ENCODE measurements at regions not wholly inside any gene's neighbourhood (a gene's known extent, or its start where the extent isn't known, plus 50 kb on each side); places are given as distances from the start of the nearest gene placed in this dataset.

DNA sequence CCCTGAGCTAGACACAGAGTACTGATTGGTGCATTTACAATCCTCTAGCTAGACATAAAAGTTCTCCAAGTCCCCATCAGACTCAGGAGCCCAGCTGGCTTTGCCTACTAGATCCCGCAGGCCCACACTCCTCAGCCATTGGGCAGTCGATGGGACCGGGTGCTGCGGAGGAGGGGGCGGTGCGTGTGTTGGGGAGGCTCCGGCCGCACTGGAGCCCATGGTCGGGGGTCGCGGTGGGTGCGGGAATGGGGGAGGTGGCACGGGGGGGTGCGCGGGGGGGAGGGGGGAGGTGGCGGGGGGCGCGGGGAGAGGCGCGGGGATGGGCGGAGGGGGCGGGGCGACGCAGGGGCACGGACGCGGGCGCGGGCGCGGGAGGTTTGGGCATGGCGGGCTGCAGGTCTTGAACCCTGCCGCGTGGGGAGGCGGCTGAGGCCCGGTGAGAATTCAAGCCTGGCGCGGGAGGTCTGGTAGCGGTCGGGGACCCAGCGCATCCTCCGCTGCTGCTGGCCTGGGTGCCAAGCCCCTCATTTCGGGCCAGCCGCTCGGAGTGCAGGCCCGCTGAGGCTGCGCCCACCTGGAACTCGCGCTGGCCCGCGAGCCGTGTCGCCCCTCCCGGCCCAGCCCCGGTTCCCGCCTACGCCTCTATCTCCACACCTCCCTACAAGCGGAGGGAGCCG is 674.1 kb downstream of the SLITRK5 start:
- Histone ChIP-seq H3K27me3 (ENCODE audit: insufficient read depth, poor library complexity, severe bottlenecking) (no peaks in the 10 kb centered on the region), H3K27ac (replicated peaks) (no peak overlapping the region), H3K4me3 (replicated peaks; ENCODE audit: insufficient read depth, low read length) (no peak overlapping the region)
- DNase-seq (ENCODE audit: low read depth in 1 of 2, low spot score in 1 of 2), result no peak
- TF ChIP-seq, protein P1, sequence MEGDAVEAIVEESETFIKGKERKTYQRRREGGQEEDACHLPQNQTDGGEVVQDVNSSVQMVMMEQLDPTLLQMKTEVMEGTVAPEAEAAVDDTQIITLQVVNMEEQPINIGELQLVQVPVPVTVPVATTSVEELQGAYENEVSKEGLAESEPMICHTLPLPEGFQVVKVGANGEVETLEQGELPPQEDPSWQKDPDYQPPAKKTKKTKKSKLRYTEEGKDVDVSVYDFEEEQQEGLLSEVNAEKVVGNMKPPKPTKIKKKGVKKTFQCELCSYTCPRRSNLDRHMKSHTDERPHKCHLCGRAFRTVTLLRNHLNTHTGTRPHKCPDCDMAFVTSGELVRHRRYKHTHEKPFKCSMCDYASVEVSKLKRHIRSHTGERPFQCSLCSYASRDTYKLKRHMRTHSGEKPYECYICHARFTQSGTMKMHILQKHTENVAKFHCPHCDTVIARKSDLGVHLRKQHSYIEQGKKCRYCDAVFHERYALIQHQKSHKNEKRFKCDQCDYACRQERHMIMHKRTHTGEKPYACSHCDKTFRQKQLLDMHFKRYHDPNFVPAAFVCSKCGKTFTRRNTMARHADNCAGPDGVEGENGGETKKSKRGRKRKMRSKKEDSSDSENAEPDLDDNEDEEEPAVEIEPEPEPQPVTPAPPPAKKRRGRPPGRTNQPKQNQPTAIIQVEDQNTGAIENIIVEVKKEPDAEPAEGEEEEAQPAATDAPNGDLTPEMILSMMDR (IDR thresholded peaks at IDR 0.05; ENCODE audit: insufficient read depth, low read length), result no peak
- no peak for TF ChIP-seq GABPA (IDR thresholded peaks at IDR 0.05; ENCODE audit: low read depth)
- TF ChIP-seq, protein P2, sequence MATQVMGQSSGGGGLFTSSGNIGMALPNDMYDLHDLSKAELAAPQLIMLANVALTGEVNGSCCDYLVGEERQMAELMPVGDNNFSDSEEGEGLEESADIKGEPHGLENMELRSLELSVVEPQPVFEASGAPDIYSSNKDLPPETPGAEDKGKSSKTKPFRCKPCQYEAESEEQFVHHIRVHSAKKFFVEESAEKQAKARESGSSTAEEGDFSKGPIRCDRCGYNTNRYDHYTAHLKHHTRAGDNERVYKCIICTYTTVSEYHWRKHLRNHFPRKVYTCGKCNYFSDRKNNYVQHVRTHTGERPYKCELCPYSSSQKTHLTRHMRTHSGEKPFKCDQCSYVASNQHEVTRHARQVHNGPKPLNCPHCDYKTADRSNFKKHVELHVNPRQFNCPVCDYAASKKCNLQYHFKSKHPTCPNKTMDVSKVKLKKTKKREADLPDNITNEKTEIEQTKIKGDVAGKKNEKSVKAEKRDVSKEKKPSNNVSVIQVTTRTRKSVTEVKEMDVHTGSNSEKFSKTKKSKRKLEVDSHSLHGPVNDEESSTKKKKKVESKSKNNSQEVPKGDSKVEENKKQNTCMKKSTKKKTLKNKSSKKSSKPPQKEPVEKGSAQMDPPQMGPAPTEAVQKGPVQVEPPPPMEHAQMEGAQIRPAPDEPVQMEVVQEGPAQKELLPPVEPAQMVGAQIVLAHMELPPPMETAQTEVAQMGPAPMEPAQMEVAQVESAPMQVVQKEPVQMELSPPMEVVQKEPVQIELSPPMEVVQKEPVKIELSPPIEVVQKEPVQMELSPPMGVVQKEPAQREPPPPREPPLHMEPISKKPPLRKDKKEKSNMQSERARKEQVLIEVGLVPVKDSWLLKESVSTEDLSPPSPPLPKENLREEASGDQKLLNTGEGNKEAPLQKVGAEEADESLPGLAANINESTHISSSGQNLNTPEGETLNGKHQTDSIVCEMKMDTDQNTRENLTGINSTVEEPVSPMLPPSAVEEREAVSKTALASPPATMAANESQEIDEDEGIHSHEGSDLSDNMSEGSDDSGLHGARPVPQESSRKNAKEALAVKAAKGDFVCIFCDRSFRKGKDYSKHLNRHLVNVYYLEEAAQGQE (IDR thresholded peaks at IDR 0.05; ENCODE audit: insufficient replicate concordance, low read depth), result no peak
- no peak for TF ChIP-seq SPI1 (IDR thresholded peaks at IDR 0.05; ENCODE audit: borderline replicate concordance, low read depth)
- TF ChIP-seq POLR2AphosphoS5 (IDR thresholded peaks at IDR 0.05; ENCODE audit: low read depth), result no peak

DNA sequence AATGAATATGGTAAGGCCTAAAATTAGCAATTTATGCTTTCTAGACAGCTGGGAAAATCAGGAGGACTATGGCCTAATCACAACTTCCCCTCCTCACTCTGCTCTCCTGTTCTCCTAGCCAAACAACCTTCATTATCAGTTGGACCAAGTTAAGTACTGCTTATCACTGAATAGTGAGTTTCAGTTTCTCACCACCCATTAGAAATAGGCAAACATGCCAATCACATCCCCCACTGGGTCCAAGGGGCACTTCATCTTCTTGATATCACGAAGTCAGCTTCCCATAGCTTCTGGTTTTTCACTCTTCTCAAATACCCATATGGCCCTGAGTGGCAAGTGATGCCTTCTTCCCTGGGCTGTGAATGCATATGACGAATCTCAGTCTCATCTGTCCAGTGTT is 689.6 kb downstream of the SLITRK5 start:
- H3K27ac ChIP-seq (replicated peaks), result no peak overlapping the region
- no peak overlapping the region for H3K4me3 ChIP-seq (replicated peaks; ENCODE audit: insufficient read depth, low read length)
- TF ChIP-seq POLR2AphosphoS5 (IDR thresholded peaks at IDR 0.05; ENCODE audit: low read depth) (no peak), GABPA (IDR thresholded peaks at IDR 0.05; ENCODE audit: low read depth) (no peak), SPI1 (IDR thresholded peaks at IDR 0.05; ENCODE audit: borderline replicate concordance, low read depth) (no peak)
- TF ChIP-seq, protein P1 (IDR thresholded peaks at IDR 0.05; ENCODE audit: insufficient read depth, low read length), result no peak
- TF ChIP-seq, protein P2 (IDR thresholded peaks at IDR 0.05; ENCODE audit: insufficient replicate concordance, low read depth), result no peak
- no peak for DNase-seq (ENCODE audit: low read depth in 1 of 2, low spot score in 1 of 2)
- no peaks in the 10 kb centered on the region for H3K27me3 ChIP-seq (ENCODE audit: insufficient read depth, poor library complexity, severe bottlenecking)

DNA sequence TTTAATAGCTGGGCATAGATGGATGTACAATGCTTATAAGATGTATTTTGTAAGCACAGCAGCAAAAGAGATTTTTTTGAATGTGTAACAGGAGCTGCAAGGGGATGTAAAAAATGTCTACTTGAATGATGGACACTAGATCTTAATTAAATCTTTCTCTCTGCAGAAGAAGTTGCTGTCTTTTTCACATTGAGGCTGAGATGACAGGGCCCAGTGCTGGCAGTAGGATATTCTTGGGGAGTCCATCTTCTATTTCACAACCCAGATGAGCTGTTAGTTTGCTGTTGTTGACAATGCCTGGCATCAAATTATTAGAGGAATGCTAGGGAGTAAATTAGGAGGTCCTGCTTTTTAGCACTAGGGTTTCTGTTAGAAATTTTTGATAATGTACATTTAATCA is 698.7 kb downstream of the SLITRK5 start:
- no peak overlapping the region for H3K27ac ChIP-seq (replicated peaks)
- TF ChIP-seq SPI1 (IDR thresholded peaks at IDR 0.05; ENCODE audit: borderline replicate concordance, low read depth) (no peak), GABPA (IDR thresholded peaks at IDR 0.05; ENCODE audit: low read depth) (no peak), POLR2AphosphoS5 (IDR thresholded peaks at IDR 0.05; ENCODE audit: low read depth) (no peak)
- TF ChIP-seq, protein P2 (IDR thresholded peaks at IDR 0.05; ENCODE audit: insufficient replicate concordance, low read depth), result no peak
- TF ChIP-seq, protein P1 (IDR thresholded peaks at IDR 0.05; ENCODE audit: insufficient read depth, low read length), result no peak
- H3K27me3 ChIP-seq (ENCODE audit: insufficient read depth, poor library complexity, severe bottlenecking), result no peaks in the 10 kb centered on the region
- no peak for DNase-seq (ENCODE audit: low read depth in 1 of 2, low spot score in 1 of 2)
- no peak overlapping the region for H3K4me3 ChIP-seq (replicated peaks; ENCODE audit: insufficient read depth, low read length)
